ENCODE measurements at regions not wholly inside any gene's neighbourhood (a gene's known extent, or its start where the extent isn't known, plus 50 kb on each side); places are given as distances from the start of the nearest gene placed in this dataset.

DNA sequence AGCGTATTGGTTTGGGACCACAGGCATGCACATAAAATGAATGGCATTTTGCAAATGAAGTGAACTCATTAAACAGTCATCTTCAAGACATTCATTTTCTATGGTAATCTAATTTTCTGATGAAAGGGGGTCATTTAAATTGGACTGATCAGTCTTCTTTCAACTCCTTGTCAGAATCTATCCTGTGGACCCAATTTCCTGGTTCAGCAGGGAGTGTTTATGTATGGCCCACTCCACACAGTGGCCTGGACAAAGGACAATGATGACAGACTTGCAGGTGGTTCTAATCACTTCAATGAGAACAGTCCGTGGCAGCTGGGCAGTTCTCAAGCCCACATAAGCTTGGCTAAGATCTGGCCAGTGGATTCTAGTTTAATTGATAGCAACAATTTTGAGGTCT, 448.1 kb downstream of the DCDC2C start:
- H4K20me1 ChIP-seq (ENCODE audit: insufficient read depth, low read length), result no peaks in the 10 kb centered on the region
- H3K4me2 ChIP-seq (ENCODE audit: insufficient read depth, low read length), result no peak overlapping the region
- no peaks in the 10 kb centered on the region for H3K4me1 ChIP-seq (ENCODE audit: insufficient read depth, low read length)
- H3K36me3 ChIP-seq (ENCODE audit: insufficient read depth, low read length), result no peaks in the 10 kb centered on the region
- no peak overlapping the region for H3K4me3 ChIP-seq (ENCODE audit: insufficient read depth, low read length)
- DNase-seq (ENCODE audit: insufficient read length, low spot score, missing footprints), result no peak
- peaks cover 3% of the 10 kb centered on the region for H3K9me3 ChIP-seq (ENCODE audit: low read depth, low read length)
- no peaks in the 10 kb centered on the region for H3K27me3 ChIP-seq (ENCODE audit: insufficient read depth, low read length)
- no peak overlapping the region for H3K27ac ChIP-seq (ENCODE audit: low read depth, low read length)
- no peak overlapping the region for H2AFZ ChIP-seq (ENCODE audit: low read length)
- H3K79me2 ChIP-seq (ENCODE audit: insufficient read depth, low read length), result no peaks in the 10 kb centered on the region
- TF ChIP-seq, protein P1, sequence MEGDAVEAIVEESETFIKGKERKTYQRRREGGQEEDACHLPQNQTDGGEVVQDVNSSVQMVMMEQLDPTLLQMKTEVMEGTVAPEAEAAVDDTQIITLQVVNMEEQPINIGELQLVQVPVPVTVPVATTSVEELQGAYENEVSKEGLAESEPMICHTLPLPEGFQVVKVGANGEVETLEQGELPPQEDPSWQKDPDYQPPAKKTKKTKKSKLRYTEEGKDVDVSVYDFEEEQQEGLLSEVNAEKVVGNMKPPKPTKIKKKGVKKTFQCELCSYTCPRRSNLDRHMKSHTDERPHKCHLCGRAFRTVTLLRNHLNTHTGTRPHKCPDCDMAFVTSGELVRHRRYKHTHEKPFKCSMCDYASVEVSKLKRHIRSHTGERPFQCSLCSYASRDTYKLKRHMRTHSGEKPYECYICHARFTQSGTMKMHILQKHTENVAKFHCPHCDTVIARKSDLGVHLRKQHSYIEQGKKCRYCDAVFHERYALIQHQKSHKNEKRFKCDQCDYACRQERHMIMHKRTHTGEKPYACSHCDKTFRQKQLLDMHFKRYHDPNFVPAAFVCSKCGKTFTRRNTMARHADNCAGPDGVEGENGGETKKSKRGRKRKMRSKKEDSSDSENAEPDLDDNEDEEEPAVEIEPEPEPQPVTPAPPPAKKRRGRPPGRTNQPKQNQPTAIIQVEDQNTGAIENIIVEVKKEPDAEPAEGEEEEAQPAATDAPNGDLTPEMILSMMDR (IDR thresholded peaks at IDR 0.05; ENCODE audit: extremely low read depth, low read depth, low read length), result no peak

DNA sequence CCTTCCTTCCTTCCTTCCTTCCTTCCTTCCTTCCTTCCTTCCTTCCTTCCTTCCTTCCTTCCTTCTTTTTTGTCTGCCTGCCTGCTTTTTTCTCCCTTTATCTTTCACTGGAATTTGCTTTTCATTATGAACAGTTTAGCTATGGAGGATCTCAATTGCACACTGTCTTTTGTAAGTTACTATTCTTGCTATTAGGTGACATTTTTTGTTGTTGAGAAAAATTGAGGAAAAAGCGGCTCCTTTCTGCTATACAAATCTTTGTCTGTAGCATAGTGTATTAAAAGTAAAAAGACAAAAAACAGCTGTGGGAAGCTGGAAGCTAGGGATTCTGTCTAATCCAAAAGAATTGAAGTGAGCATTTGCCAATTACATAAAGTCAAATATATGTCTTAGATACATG, 448.7 kb downstream of the DCDC2C start:
- TF ChIP-seq, protein P1 (IDR thresholded peaks at IDR 0.05; ENCODE audit: extremely low read depth, low read depth, low read length), result no peak
- H2AFZ ChIP-seq (ENCODE audit: low read length), result no peak overlapping the region
- no peak overlapping the region for H3K27ac ChIP-seq (ENCODE audit: low read depth, low read length)
- no peaks in the 10 kb centered on the region for H3K36me3 ChIP-seq (ENCODE audit: insufficient read depth, low read length)
- no peaks in the 10 kb centered on the region for H4K20me1 ChIP-seq (ENCODE audit: insufficient read depth, low read length)
- H3K79me2 ChIP-seq (ENCODE audit: insufficient read depth, low read length), result no peaks in the 10 kb centered on the region
- DNase-seq (ENCODE audit: insufficient read length, low spot score, missing footprints), result no peak
- no peak overlapping the region for H3K4me3 ChIP-seq (ENCODE audit: insufficient read depth, low read length)
- no peaks in the 10 kb centered on the region for H3K4me1 ChIP-seq (ENCODE audit: insufficient read depth, low read length)
- H3K9me3 ChIP-seq (ENCODE audit: low read depth, low read length), result peaks cover 3% of the 10 kb centered on the region
- H3K4me2 ChIP-seq (ENCODE audit: insufficient read depth, low read length), result no peak overlapping the region
- no peaks in the 10 kb centered on the region for H3K27me3 ChIP-seq (ENCODE audit: insufficient read depth, low read length)

DNA sequence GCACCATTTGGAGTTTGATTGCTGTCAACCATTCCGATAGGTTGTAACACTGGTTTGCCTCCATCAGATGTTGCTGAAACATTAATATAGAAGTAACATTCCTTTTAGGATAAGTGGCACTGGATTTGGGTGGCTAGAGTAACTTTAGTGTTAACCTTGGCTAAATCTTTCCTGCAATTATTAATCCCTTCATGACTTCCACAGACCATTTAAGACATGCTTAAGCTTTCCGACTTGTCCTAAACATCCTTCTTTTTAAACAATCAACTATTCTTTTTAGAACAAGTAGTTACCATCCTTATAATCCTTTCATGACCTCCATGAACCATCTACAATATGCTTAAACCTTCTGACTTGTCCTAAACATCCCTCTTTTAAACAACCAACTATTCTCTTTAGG, 465.5 kb downstream of the DCDC2C start:
- H3K27ac ChIP-seq (ENCODE audit: low read depth, low read length), result no peak overlapping the region
- no peaks in the 10 kb centered on the region for H3K4me1 ChIP-seq (ENCODE audit: insufficient read depth, low read length)
- H3K79me2 ChIP-seq (ENCODE audit: insufficient read depth, low read length), result no peaks in the 10 kb centered on the region
- TF ChIP-seq, protein P1 (IDR thresholded peaks at IDR 0.05; ENCODE audit: extremely low read depth, low read depth, low read length), result no peak
- H4K20me1 ChIP-seq (ENCODE audit: insufficient read depth, low read length), result no peaks in the 10 kb centered on the region
- DNase-seq (ENCODE audit: insufficient read length, low spot score, missing footprints), result no peak
- H3K9me3 ChIP-seq (ENCODE audit: low read depth, low read length), result no peaks in the 10 kb centered on the region
- no peak overlapping the region for H3K4me2 ChIP-seq (ENCODE audit: insufficient read depth, low read length)
- H3K4me3 ChIP-seq (ENCODE audit: insufficient read depth, low read length), result no peak overlapping the region
- H2AFZ ChIP-seq (ENCODE audit: low read length), result no peak overlapping the region
- H3K27me3 ChIP-seq (ENCODE audit: insufficient read depth, low read length), result no peaks in the 10 kb centered on the region
- H3K36me3 ChIP-seq (ENCODE audit: insufficient read depth, low read length), result no peaks in the 10 kb centered on the region

GRCh38 chr2:4174796-4175195, 471.4 kb downstream of the DCDC2C start:
- Histone ChIP-seq H3K79me2 (ENCODE audit: insufficient read depth, low read length) (no peaks in the 10 kb centered on the region), H3K4me2 (ENCODE audit: insufficient read depth, low read length) (no peak overlapping the region), H4K20me1 (ENCODE audit: insufficient read depth, low read length) (no peaks in the 10 kb centered on the region), H3K9me3 (ENCODE audit: low read depth, low read length) (peaks cover 3% of the 10 kb centered on the region), H3K4me1 (ENCODE audit: insufficient read depth, low read length) (no peaks in the 10 kb centered on the region), H3K27me3 (ENCODE audit: insufficient read depth, low read length) (no peaks in the 10 kb centered on the region), H3K36me3 (ENCODE audit: insufficient read depth, low read length) (no peaks in the 10 kb centered on the region), H3K4me3 (ENCODE audit: insufficient read depth, low read length) (no peak overlapping the region), H2AFZ (ENCODE audit: low read length) (no peak overlapping the region), H3K27ac (ENCODE audit: low read depth, low read length) (no peak overlapping the region)
- no peak for DNase-seq (ENCODE audit: insufficient read length, low spot score, missing footprints)
- TF ChIP-seq, protein P1 (IDR thresholded peaks at IDR 0.05; ENCODE audit: extremely low read depth, low read depth, low read length), result no peak
